Astrocyte (in vitro differentiated cells and primary cell): ENCODE measurements at regions not wholly inside any gene's neighbourhood (a gene's known extent, or its start where the extent isn't known, plus 50 kb on each side); places are given as distances from the start of the nearest gene placed in this dataset.

Source experiments
- EZH2 ChIP-seq: IDR thresholded peaks from 2 replicates; pipeline ENCODE4 v1.6.1; 2012; ENCODE audit warnings: mild to moderate bottlenecking, low read length, inconsistent platforms; ENCODE audit not compliant: insufficient read depth
- TF ChIP-seq, protein P1 (sequence below): IDR thresholded peaks from 2 replicates; pipeline ENCODE4 v1.5.1; 2011; ENCODE audit warnings: low read depth, mild to moderate bottlenecking, inconsistent platforms, low read length, moderate library complexity; ENCODE audit not compliant: insufficient read depth

DNA sequence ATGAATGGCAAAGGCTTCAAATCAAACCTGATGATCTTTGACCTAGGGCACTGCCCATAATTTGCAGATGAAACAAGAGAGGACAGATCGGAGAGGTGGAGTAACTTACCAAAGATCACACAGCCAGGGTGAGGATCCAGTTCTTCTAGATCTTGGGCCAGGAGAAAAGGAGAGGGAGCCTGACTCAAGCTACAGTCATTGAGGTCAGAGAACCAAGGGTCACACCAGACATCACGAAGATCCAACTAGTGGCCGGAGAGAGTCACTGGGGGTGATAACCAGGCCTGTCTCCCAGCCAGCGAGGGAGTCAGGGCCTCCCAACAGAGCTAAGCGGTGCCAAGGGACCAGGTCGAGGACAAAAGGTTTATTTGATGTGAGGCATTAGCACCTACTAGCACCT lies 115.0 kb downstream of the RIPK4 start:
- TF ChIP-seq, protein P1, sequence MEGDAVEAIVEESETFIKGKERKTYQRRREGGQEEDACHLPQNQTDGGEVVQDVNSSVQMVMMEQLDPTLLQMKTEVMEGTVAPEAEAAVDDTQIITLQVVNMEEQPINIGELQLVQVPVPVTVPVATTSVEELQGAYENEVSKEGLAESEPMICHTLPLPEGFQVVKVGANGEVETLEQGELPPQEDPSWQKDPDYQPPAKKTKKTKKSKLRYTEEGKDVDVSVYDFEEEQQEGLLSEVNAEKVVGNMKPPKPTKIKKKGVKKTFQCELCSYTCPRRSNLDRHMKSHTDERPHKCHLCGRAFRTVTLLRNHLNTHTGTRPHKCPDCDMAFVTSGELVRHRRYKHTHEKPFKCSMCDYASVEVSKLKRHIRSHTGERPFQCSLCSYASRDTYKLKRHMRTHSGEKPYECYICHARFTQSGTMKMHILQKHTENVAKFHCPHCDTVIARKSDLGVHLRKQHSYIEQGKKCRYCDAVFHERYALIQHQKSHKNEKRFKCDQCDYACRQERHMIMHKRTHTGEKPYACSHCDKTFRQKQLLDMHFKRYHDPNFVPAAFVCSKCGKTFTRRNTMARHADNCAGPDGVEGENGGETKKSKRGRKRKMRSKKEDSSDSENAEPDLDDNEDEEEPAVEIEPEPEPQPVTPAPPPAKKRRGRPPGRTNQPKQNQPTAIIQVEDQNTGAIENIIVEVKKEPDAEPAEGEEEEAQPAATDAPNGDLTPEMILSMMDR = no peak
- no peak for TF ChIP-seq EZH2
